ENCODE measurements at regions not wholly inside any gene's neighbourhood (a gene's known extent, or its start where the extent isn't known, plus 50 kb on each side); places are given as distances from the start of the nearest gene placed in this dataset.

DNA sequence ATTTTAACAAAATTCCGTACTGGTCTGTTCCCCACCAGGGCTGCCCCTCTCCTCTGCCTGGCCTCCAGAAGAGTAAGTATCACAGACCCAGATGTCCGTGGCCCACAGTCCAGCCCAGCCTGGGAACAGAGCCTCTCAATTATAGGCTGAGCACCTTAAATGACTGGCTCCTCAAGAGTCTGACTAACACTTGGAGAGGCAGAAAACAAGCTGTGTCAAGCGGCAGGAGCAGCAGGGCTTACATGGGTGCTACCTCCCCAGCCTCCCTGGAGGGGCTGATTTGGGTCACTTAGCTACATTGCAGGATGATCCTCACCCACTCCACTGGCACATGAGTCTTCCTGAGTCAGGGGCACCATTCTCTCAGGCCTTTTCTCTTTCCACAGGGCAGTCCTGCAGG lies 209.7 kb downstream of the COPRS start (continued):
- TF ChIP-seq ZSCAN18 (CRISPR knock-in tag; IDR thresholded peaks at IDR 0.05) = no peak
- TF ChIP-seq EMX1 (CRISPR knock-in tag; IDR thresholded peaks at IDR 0.05) = no peak
- no peak for TF ChIP-seq ZNF416 (CRISPR knock-in tag; IDR thresholded peaks at IDR 0.05)
- TF ChIP-seq CREB1 (CRISPR knock-in tag; IDR thresholded peaks at IDR 0.05) = no peak
- TF ChIP-seq, protein P1, sequence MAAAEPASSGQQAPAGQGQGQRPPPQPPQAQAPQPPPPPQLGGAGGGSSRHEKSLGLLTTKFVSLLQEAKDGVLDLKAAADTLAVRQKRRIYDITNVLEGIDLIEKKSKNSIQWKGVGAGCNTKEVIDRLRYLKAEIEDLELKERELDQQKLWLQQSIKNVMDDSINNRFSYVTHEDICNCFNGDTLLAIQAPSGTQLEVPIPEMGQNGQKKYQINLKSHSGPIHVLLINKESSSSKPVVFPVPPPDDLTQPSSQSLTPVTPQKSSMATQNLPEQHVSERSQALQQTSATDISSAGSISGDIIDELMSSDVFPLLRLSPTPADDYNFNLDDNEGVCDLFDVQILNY (CRISPR knock-in tag; IDR thresholded peaks at IDR 0.05) = no peak
- TF ChIP-seq, protein P2, sequence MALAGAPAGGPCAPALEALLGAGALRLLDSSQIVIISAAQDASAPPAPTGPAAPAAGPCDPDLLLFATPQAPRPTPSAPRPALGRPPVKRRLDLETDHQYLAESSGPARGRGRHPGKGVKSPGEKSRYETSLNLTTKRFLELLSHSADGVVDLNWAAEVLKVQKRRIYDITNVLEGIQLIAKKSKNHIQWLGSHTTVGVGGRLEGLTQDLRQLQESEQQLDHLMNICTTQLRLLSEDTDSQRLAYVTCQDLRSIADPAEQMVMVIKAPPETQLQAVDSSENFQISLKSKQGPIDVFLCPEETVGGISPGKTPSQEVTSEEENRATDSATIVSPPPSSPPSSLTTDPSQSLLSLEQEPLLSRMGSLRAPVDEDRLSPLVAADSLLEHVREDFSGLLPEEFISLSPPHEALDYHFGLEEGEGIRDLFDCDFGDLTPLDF (CRISPR knock-in tag; IDR thresholded peaks at IDR 0.05) = no peak
- TF ChIP-seq, protein P3, sequence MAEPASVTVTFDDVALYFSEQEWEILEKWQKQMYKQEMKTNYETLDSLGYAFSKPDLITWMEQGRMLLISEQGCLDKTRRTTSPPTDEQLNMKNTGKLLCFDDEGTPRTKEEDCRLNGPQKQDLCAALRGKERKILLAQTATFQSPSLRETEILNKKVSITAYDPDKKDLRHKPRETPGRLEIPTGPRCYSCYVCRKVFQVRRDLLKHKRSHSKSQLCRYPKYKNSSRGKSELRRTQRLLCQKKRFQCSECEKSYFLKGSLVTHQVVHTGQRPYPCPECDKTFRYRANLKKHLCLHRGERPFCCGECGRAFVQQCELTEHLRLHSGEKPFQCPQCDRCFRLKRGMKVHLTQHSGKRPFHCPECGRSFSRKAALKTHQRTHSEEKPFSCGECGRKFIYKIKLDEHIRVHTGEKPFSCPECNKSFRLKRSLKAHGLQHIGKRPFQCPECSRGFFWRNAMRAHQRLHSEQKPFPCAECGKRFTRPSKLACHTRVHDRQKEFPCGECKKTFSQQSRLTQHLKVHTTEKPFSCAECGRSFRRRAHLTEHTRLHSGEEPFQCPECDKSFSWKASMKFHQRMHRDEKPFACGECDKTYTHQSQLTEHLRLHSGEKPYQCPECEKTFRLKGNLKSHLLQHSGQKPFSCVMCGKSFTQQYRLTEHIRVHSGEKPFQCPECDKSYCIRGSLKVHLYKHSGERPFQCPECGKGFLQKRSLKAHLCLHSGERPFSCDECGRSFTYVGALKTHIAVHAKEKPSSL (CRISPR knock-in tag; conservative IDR thresholded peaks at IDR 0.05) = no peak
- TF ChIP-seq CBFB (CRISPR knock-in tag; IDR thresholded peaks at IDR 0.05; ENCODE audit: low read depth) = no peak
- TF ChIP-seq IRF1 (CRISPR knock-in tag; IDR thresholded peaks at IDR 0.05) = no peak
- no peak for TF ChIP-seq SMAD4 (CRISPR knock-in tag; IDR thresholded peaks at IDR 0.05)

DNA sequence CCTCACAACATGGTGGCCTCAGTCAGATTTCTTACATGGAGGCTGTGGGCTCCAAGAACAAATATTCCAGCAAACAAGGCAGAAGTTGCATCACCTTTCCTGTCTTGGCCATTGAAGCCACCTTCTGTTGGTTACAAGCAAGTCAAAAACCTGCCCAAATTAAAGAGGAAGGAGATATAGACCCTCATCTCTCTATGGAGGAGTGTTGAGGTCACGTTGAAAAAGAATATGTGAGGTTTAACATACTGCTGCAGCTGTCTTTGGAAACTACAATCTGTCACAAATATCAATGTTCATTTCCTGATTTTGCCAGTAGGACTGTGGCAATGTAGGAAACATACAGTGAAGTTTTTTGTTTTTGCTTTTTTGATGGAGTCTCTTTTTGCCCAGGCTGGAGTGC lies 211.4 kb downstream of the COPRS start:
- CTCF ChIA-PET = no interaction called here
- Mint-ChIP-seq H3K9me3 (peaks cover 56% of the 10 kb centered on the region), H3K27ac (no peak overlapping the region), H3K36me3 (peaks cover 33% of the 10 kb centered on the region), H3K4me1 (no peaks in the 10 kb centered on the region), H3K4me3 (no peak overlapping the region), H3K27me3 (ENCODE audit: low read depth) (peaks cover 2% of the 10 kb centered on the region; the same call in 1 of the 2 replicates)
- DNase-seq (ENCODE audit: low spot score) (no peak), ATAC-seq (no peak)
- POLR2A ChIA-PET = no interaction called here
- TF ChIP-seq GTF2I (CRISPR knock-in tag; conservative IDR thresholded peaks at IDR 0.05) (no peak), RORB (CRISPR knock-in tag; IDR thresholded peaks at IDR 0.05) (no peak), MYBL2 (CRISPR knock-in tag; IDR thresholded peaks at IDR 0.05) (no peak), ATF6 (CRISPR knock-in tag; IDR thresholded peaks at IDR 0.05) (no peak), ZNF317 (CRISPR knock-in tag; IDR thresholded peaks at IDR 0.05; ENCODE audit: borderline replicate concordance, low read depth) (no peak), ZBTB21 (CRISPR knock-in tag; IDR thresholded peaks at IDR 0.05; ENCODE audit: borderline replicate concordance) (no peak), AFF4 (CRISPR knock-in tag; IDR thresholded peaks at IDR 0.05; ENCODE audit: borderline replicate concordance) (no peak), CBFB (CRISPR knock-in tag; IDR thresholded peaks at IDR 0.05; ENCODE audit: low read depth) (no peak), NR2C2 (CRISPR knock-in tag; IDR thresholded peaks at IDR 0.05) (no peak), ZBTB43 (CRISPR knock-in tag; IDR thresholded peaks at IDR 0.05) (no peak)
- TF ChIP-seq, protein P4, sequence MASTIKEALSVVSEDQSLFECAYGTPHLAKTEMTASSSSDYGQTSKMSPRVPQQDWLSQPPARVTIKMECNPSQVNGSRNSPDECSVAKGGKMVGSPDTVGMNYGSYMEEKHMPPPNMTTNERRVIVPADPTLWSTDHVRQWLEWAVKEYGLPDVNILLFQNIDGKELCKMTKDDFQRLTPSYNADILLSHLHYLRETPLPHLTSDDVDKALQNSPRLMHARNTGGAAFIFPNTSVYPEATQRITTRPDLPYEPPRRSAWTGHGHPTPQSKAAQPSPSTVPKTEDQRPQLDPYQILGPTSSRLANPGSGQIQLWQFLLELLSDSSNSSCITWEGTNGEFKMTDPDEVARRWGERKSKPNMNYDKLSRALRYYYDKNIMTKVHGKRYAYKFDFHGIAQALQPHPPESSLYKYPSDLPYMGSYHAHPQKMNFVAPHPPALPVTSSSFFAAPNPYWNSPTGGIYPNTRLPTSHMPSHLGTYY (CRISPR knock-in tag; IDR thresholded peaks at IDR 0.05) = no peak
- TF ChIP-seq, protein P5, sequence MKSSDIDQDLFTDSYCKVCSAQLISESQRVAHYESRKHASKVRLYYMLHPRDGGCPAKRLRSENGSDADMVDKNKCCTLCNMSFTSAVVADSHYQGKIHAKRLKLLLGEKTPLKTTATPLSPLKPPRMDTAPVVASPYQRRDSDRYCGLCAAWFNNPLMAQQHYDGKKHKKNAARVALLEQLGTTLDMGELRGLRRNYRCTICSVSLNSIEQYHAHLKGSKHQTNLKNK (CRISPR knock-in tag; IDR thresholded peaks at IDR 0.05) = no peak

Data from WTC11 (cell line).